SIG-M5 treated with dmso at 0.1 percent for 504 hours (cell line): ENCODE measurements at regions not wholly inside any gene's neighbourhood (a gene's known extent, or its start where the extent isn't known, plus 50 kb on each side); places are given as distances from the start of the nearest gene placed in this dataset.

ENCODE experiments used
- DNase-seq: peaks from one replicate; lab custom pipeline; 2025; ENCODE audit not compliant: unreplicated experiment; lab: John Stamatoyannopoulos, UW

GRCh38 chr6:84525907-84526306 lies 238.5 kb downstream of the TBX18 start:
- DNase-seq: no peak

- no peak for DNase-seq
Measured at GRCh38 chr6:84524636-84525035, 239.8 kb downstream of the TBX18 start.

GRCh38 chr6:84522135-84522549 lies 242.3 kb downstream of the TBX18 start:
- no peak for DNase-seq

GRCh38 chr6:84521511-84521910 lies 242.9 kb downstream of the TBX18 start:
- DNase-seq: no peak

GRCh38 chr6:84517741-84518530 lies 246.5 kb downstream of the TBX18 start:
- no peak for DNase-seq

GRCh38 chr6:84516154-84516553 lies 248.2 kb downstream of the TBX18 start:
- no peak for DNase-seq

- DNase-seq: no peak
Measured at GRCh38 chr6:84515067-84515466, 249.3 kb downstream of the TBX18 start.

- DNase-seq: no peak
Measured at GRCh38 chr6:84514089-84514971, 250.1 kb downstream of the TBX18 start.

GRCh38 chr6:84512391-84512790 lies 252.0 kb downstream of the TBX18 start:
- no peak for DNase-seq

- no peak for DNase-seq
Measured at GRCh38 chr6:84511929-84512328, 252.5 kb downstream of the TBX18 start.

- DNase-seq: no peak
Measured at GRCh38 chr6:84508981-84509380, 255.4 kb downstream of the TBX18 start.

- no peak for DNase-seq
Measured at GRCh38 chr6:84508334-84508733, 256.1 kb downstream of the TBX18 start.

GRCh38 chr6:84504025-84504424 lies 260.4 kb downstream of the TBX18 start:
- DNase-seq: no peak

- DNase-seq: no peak
Measured at GRCh38 chr6:84501315-84501714, 263.1 kb downstream of the TBX18 start.

GRCh38 chr6:84500726-84501125 lies 263.7 kb downstream of the TBX18 start:
- DNase-seq: no peak

- no peak for DNase-seq
Measured at GRCh38 chr6:84498905-84499304, 265.5 kb downstream of the TBX18 start.

- DNase-seq: no peak
Measured at GRCh38 chr6:84492241-84493165, 265.1 kb upstream of the CEP162 start.

GRCh38 chr6:84489598-84489997 lies 262.2 kb upstream of the CEP162 start:
- no peak for DNase-seq

- DNase-seq: no peak
Measured at GRCh38 chr6:84486526-84486925, 259.1 kb upstream of the CEP162 start.

GRCh38 chr6:84469144-84469543 lies 241.7 kb upstream of the CEP162 start:
- DNase-seq: no peak

- no peak for DNase-seq
Measured at GRCh38 chr6:84467296-84467695, 239.9 kb upstream of the CEP162 start.
